ENCODE measurements at regions not wholly inside any gene's neighbourhood (a gene's known extent, or its start where the extent isn't known, plus 50 kb on each side); places are given as distances from the start of the nearest gene placed in this dataset.
"Not testable (repeated sequence)": the region's sequence is repeated elsewhere in the genome, so short reads cannot be mapped to it uniquely, and the experiment has no call there.

DNA sequence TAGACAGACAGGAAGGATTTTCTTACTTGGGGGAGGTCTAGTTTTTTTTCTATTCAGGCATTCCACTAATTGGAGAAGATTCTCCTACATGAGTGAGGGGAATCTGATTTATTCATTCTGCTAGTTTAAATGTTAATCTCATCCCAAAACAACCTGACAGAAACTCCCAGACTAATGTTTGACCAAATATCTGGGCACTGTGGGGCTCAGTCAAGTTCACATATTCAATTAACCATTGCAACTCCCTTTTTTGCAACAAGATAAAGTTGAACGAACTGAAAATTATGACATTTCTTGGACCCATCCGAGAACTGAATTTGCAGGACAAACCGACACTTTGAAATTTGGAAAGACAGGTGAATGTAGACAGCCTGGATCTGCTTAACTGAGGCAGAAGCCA lies 194.4 kb upstream of the PTER start:
- no peak for DNase-seq

DNA sequence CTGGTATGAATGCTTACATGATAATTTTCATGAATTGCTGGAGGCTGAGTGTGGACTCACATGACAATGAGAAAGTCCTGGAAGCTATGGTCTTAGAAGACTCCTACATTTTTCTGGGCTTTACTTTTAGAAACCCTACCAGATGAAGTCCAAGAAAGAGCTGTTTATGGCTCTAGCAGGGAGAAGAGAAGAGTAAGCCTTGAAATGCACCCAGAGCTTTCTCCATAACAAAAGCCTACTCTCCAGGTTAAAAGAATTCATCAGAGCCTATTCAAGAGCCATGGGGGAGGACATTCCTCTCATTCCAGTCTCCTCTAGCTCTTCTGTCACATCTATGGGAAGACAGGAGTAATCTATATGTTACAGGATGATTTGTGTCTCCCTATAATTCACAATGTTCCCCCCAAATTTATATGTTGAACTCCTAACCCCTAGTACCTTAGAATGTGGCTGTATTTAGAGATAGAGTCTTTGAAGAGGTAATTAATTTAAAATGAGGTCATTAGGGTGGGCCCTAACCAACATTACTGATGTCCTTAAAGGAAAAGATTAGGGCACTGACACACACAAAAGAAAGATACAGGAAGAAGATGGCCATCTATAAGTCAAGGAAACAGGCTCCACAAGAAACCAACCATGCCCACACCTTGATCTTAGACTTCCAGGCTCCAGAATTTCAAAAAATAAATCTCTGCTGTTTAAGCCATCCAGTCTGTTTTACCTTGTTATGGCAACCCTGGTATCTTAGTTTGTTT lies 193.8 kb upstream of the PTER start:
- no peak for DNase-seq

DNA sequence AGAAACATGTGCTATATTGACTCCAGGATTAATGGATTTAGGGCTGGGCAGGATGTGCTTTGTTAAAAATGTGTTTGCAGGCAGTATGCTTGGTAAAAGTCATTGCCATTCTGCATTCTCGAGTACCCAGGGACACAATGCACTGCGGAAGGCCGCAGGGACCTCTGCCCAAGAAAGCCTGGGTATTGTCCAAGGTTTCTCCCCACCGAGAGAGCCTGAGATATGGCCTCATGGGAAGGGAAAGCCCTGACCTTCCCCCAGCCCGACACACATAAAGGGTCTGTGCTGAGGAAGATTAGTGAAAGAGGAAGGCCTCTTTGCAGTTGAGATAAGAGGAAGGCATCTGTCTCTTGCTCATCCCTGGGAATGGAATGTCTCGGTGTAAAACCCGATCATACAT lies 186.7 kb upstream of the PTER start:
- DNase-seq, result not testable (repeated sequence)

GRCh38 chr10:16256336-16256735 lies 180.5 kb upstream of the PTER start:
- no peak for DNase-seq

DNA sequence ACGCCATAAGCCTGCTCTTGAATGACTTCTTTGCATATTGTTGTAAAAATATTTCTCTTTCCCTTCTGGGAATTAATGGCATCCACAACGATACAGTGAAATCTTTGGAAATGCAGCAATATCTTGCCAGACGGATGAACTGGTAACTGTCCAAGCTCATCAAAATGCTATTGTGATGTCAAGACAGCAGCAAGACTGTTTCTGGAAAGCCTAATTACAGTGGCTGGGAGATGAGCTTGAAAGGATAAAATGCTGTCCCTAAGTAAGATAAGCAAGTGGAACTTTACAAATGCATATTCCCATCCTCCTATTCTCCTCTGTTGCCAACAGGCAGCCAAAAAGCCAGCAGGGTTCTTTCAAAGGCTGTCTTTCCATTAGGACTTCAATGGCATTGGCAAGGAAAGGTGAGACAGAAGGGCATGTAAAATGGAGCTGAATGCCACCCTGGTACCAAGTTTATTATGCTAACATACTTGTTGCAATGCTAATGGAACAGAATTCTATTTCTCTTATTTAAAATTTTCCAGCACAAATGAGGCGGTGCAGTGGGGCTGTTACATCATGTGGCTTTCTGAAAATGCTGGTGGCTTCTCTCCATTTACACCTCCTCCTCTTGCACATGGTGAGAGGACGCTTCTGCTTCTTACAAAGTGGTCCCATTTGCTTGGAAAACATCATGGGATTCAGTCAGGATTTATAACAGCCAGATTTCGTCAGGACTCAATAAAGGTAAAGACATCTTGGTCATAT lies 178.3 kb upstream of the PTER start:
- no peak for DNase-seq

DNA sequence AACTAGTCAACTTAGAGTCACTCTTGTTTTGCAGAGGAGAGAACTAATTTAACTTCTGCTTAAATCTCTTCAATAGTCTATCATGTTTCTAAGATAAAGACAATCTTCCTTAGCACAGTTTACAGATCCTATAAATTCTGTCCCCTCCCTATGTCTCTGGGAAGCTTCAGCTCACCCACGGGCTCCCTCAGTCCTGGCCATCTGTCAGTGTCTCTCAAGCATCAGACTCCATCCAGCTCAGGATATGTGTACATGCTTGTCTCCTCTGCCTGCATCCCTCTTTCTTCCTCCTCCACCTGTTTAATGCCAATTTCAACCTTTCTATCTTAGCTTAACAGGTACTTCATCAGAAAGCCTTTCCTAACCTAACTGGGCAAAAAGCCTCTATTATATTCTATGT lies 177.1 kb upstream of the PTER start:
- no peak for DNase-seq

GRCh38 chr10:16260388-16260787 lies 176.4 kb upstream of the PTER start:
- no peak for DNase-seq

DNA sequence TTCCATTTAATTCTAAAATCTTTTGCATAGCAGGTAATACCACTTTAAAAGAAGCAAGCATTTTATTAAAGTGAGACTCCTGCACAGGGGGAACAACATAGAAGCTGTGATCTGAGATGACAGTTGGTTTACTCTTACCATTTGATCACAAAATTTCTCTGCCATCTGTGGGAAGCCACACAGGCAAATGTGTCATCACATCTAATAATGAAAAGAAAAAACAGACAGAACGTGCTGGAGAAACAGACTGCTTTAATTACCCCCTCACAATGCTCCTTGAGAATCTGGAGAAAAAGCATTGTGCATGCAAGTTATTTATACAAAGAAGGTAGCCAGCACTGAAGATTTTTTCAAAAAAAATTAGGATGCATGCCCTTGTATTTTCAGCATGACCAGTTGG lies 165.2 kb upstream of the PTER start:
- DNase-seq, result no peak

GRCh38 chr10:16274911-16275310 lies 161.9 kb upstream of the PTER start:
- DNase-seq, result no peak

DNA sequence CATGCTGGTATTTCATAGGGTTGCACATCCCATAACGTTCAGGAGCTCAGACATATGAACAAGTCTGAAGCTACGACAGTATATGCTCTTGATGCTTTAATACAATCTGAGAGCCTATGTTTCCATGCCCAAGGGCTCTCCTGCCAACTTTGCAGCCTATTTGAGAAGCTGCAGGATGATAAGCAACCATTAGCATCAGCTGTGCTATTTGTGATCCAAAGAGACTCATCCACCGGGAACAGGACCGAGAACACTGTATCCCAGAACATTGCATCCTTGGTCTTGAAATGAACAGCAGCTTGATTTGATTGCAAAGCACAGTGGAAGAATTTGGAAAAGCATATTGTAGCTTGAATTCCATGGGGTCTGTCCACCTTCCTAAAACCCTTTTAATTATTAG lies 156.2 kb upstream of the PTER start:
- DNase-seq, result no peak

- no peak for DNase-seq
Observed at GRCh38 chr10:16292366-16292765, 144.4 kb upstream of the PTER start.

DNA sequence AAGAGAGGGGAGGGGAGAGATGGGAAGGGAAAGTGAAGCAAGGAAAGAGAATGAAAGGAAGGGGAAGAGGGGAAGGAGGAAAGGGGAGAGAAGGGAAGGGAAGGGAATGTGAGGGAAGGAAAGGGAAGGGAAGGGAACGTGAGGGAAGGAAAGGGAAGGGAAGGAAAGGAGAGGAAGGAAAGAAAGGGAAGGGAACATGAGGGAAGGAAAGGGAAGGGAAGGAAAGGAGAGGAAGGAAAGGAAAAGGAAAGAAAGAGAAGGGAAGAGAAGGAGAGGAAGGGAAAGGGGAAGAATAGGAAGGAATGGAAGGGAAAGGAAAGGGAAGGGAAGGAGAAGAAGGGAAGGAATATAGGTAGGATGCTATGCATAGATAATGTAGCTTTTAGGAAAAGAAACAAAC lies 139.7 kb upstream of the PTER start:
- DNase-seq, result no peak

- no peak for DNase-seq
Observed at GRCh38 chr10:16297642-16298041, 139.2 kb upstream of the PTER start.

DNA sequence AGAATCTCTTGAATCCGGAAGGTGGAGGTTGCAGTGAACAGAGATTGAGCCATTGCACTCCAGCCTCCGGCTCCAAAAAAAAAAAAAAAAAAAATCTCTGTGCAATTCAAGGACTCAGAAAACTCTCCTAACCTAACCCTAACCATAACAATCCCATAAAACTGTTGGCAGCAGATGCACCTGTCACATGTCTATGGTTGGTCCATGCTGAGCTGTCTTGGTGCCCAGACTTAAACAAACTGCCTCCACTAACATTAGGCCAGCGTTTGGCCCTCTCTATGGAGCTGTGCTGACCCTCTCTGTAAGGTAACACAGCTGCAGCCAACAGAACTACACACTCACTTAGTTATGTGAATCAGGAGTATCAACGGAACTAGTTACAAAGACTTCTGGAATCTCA lies 132.5 kb upstream of the PTER start:
- no peak for DNase-seq

DNA sequence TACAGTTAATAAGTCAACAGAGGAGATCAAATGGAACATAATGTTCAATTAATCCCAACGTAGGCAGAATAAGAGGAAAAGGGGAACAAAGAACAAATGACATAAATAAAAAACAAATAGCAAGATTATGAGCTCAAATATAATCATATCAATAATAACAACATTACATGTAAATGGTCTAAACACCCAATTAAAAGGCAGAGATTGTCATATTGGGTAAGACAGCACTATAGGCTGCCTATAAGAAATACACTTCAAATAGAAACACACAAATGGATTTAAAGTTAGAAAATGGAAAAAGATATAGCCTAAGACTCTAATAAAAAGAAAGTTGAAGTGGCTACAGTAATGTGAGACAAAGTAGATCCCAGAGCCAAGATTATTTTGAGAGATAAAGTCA lies 126.4 kb upstream of the PTER start:
- no peak for DNase-seq

DNA sequence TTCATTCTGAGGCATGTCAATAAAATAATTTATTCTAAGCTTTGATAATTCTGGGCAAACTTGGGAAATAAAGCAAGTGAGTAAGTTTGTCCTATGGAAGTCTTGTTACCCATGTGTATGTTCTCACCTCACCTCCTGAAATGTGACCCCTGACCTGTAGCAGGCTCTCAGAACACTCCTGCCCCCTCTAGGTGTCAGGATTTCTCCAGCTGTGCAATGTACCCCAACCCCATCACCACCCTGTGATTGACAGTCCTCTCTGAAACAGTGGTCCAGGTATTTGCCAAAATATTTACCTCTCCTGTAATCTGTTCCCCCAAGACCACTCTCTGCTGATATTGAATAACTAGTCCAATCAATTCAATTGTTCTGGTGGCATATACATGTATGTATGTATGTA lies 122.6 kb upstream of the PTER start:
- DNase-seq, result no peak

- no peak for DNase-seq
Observed at GRCh38 chr10:16316733-16317390, 119.9 kb upstream of the PTER start.

GRCh38 chr10:16341637-16342036 lies 95.2 kb upstream of the PTER start:
- DNase-seq, result no peak

GRCh38 chr10:16348891-16349290 lies 87.9 kb upstream of the PTER start:
- DNase-seq, result no peak

GRCh38 chr10:16352146-16352545 lies 84.7 kb upstream of the PTER start:
- no peak for DNase-seq

DNA sequence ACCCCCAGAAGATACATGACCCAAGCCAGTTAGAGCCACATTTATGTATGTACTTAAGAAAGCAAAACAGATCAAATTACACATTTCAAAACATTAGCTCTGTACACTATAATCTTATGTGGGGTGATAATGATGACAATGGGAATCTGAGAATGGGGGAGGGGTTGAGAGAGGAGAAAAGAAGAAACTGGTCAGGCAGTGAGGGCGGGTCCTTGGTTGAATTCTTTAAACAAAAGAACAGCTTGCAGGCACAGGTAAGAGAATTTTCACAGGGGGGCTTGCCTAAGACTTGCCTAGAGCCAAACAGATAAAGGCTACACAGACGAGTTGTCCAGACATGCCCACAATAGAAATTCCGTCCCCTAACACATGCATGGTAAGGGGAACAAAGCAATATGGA lies 76.8 kb upstream of the PTER start:
- no peak for DNase-seq

GRCh38 chr10:16360425-16360824 lies 76.4 kb upstream of the PTER start:
- no peak for DNase-seq

GRCh38 chr10:16361086-16361485 lies 75.7 kb upstream of the PTER start:
- DNase-seq, result no peak

DNA sequence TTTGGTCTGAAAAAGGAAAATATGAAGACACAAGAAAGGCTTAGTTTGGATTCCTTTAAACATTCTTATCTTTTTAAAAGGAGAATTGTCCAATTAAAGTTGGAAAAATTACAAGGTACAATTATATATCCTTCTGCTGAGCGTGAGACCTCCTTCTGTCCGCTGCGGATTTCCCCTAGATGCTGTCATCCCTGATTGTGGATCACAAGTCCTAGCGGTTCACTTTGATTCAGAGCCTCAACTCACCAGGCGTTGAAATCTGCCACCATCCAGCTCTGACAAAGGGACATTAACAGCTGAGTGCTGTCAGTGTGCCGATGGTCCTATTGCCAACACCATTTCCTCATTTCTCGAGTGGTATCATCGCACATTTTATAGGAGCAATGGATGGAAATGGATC lies 73.1 kb upstream of the PTER start:
- no peak for DNase-seq
